ENCODE measurements at regions not wholly inside any gene's neighbourhood (a gene's known extent, or its start where the extent isn't known, plus 50 kb on each side); places are given as distances from the start of the nearest gene placed in this dataset.
"Not testable (repeated sequence)": the region's sequence is repeated elsewhere in the genome, so short reads cannot be mapped to it uniquely, and the experiment has no call there.

DNA sequence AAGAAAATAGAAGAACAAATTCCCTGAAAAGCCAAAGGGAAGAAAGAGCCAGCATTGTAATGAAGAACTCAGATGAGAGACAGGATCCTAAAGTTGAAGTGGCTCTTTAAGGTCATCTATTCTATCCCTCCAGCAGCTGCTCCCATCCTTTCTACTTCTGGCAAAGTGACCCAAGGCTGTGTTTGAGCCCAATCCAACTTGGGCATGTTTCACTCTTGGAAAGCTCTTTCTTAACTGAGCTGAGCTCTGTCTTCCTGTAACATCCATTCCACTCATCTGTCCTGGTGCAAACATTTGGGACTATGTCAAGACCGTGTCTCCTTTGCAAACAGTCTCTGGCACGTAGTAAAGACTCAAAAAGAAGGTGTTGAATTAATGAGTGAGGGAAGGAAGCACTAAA lies 298.1 kb upstream of the IGF1R start:
- DNase-seq, result no peak

DNA sequence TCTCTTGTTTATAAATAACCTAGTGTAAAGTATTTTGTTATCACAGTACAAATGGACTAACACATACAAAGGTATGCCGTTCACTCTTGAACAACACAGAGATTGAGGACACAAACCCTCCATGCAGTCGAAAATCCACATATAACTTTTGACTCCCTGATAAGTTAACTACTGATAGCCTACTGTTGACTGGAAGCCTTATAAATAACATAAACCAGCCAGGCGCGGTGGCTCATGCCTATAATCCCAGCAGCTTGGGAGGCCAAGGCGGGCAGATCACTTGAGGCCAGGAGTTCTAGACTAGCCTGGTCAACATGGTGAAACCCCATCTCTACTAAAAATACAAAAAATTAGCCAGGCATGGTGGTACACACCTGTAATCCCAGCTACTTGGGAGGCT lies 290.1 kb upstream of the IGF1R start:
- not testable (repeated sequence) for H3K9me3 ChIP-seq, H3K4me1 ChIP-seq, H3K27me3 ChIP-seq, H3K36me3 ChIP-seq, H3K4me3 ChIP-seq, DNase-seq, H3K27ac ChIP-seq

More for the DNA sequence above, 298.1 kb upstream of the IGF1R start:
- TF ChIP-seq, protein P1, sequence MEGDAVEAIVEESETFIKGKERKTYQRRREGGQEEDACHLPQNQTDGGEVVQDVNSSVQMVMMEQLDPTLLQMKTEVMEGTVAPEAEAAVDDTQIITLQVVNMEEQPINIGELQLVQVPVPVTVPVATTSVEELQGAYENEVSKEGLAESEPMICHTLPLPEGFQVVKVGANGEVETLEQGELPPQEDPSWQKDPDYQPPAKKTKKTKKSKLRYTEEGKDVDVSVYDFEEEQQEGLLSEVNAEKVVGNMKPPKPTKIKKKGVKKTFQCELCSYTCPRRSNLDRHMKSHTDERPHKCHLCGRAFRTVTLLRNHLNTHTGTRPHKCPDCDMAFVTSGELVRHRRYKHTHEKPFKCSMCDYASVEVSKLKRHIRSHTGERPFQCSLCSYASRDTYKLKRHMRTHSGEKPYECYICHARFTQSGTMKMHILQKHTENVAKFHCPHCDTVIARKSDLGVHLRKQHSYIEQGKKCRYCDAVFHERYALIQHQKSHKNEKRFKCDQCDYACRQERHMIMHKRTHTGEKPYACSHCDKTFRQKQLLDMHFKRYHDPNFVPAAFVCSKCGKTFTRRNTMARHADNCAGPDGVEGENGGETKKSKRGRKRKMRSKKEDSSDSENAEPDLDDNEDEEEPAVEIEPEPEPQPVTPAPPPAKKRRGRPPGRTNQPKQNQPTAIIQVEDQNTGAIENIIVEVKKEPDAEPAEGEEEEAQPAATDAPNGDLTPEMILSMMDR (IDR thresholded peaks at IDR 0.05), result no peak
- no peak for TF ChIP-seq POLR2A (IDR thresholded peaks at IDR 0.05)
- no peaks in the 10 kb centered on the region for H3K4me1 ChIP-seq
- no peaks in the 10 kb centered on the region for H3K36me3 ChIP-seq
- no peaks in the 10 kb centered on the region for H3K27me3 ChIP-seq
- no peak overlapping the region for H3K27ac ChIP-seq
- no peak overlapping the region for H3K4me3 ChIP-seq
- H3K9me3 ChIP-seq, result no peaks in the 10 kb centered on the region

GRCh38 chr15:98358971-98359370 lies 289.4 kb upstream of the IGF1R start:
- H3K9me3 ChIP-seq, result no peaks in the 10 kb centered on the region
- TF ChIP-seq POLR2A (IDR thresholded peaks at IDR 0.05), result no peak
- TF ChIP-seq, protein P1 (IDR thresholded peaks at IDR 0.05), result no peak
- no peak overlapping the region for H3K27ac ChIP-seq
- no peaks in the 10 kb centered on the region for H3K4me1 ChIP-seq
- no peak overlapping the region for H3K4me3 ChIP-seq
- no peaks in the 10 kb centered on the region for H3K27me3 ChIP-seq
- no peaks in the 10 kb centered on the region for H3K36me3 ChIP-seq
- DNase-seq, result no peak

DNA sequence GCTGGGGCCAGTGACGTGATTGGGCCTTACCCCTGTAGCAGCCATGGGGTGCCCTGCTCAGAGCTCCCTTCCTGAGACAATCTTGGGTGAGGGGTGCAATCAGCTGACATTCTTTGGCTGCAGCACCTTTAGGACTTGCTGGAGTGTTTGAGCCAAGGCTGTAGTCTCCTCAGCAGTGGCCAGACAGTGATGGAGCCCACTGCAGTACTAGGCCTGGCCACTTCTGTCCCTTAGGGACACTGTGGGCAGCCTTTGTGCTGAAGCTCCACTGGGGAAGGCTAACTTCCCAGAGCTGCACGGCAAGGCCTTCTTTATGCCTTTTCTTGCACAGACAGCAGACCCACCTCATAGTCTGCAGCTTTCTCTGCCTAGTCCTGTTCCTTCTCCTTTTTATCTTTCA lies 284.9 kb upstream of the IGF1R start:
- DNase-seq, result no peak
- Histone ChIP-seq H3K36me3 (no peaks in the 10 kb centered on the region), H3K27ac (no peak overlapping the region), H3K4me3 (no peak overlapping the region), H3K27me3 (no peaks in the 10 kb centered on the region), H3K4me1 (no peaks in the 10 kb centered on the region), H3K9me3 (no peaks in the 10 kb centered on the region)
- TF ChIP-seq POLR2A (IDR thresholded peaks at IDR 0.05), result no peak
- TF ChIP-seq, protein P1 (IDR thresholded peaks at IDR 0.05), result no peak

DNA sequence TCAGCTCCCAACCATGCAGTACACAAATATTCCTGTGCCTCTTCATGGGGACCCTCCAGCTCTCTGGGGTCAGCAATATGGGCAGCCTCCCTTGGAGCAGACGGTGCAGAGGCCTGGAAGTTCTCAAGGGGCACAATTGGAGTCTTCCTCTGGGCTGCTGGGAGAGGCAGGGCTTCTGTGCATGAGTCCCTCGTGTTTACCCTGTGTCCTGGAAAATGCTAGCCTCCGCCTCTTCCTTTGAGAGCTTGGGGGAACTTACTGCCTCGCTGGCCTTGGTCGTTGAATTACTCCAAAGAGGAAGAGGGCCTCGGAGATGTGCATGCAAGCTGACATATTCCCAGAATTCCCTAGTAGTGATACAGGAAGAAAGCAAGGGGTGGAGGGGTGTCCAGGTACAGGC lies 284.4 kb upstream of the IGF1R start:
- Histone ChIP-seq H3K27me3 (no peaks in the 10 kb centered on the region), H3K9me3 (no peaks in the 10 kb centered on the region), H3K27ac (no peak overlapping the region), H3K4me3 (no peak overlapping the region), H3K4me1 (no peaks in the 10 kb centered on the region), H3K36me3 (no peaks in the 10 kb centered on the region)
- TF ChIP-seq, protein P1 (IDR thresholded peaks at IDR 0.05), result no peak
- TF ChIP-seq POLR2A (IDR thresholded peaks at IDR 0.05), result no peak
- no peak for DNase-seq

GRCh38 chr15:98369081-98369716 lies 279.1 kb upstream of the IGF1R start:
- no peak for DNase-seq
- TF ChIP-seq, protein P1 (IDR thresholded peaks at IDR 0.05), result no peak
- no peak for TF ChIP-seq POLR2A (IDR thresholded peaks at IDR 0.05)
- no peaks in the 10 kb centered on the region for H3K9me3 ChIP-seq
- H3K4me1 ChIP-seq, result no peaks in the 10 kb centered on the region
- H3K27me3 ChIP-seq, result no peaks in the 10 kb centered on the region
- H3K4me3 ChIP-seq, result no peak overlapping the region
- H3K36me3 ChIP-seq, result no peaks in the 10 kb centered on the region
- no peak overlapping the region for H3K27ac ChIP-seq
